ENCODE measurements at regions not wholly inside any gene's neighbourhood (a gene's known extent, or its start where the extent isn't known, plus 50 kb on each side); places are given as distances from the start of the nearest gene placed in this dataset.

- DNase-seq (ENCODE audit: extremely low read depth in 1 of 4, low spot score in 3 of 4) (no peak), ATAC-seq (no peak), FAIRE-seq (no peak)
- intact Hi-C loops (cut with micrococcal nuclease): no loop called here
- in situ Hi-C loops (cut with MboI): no loop called here
- BruUV-seq (replicated peaks): no TSS peak
- H3K4me2 ChIP-seq (ENCODE audit: insufficient read depth, low read length): no peak overlapping the region
- CTCF ChIA-PET (ENCODE audit: low intra/inter-chr PET ratio): no interaction called here
- H3K27me3 ChIP-seq (ENCODE audit: control insufficient read depth in 2 of 2, insufficient read depth in 2 of 2, low read length in 2 of 2): no peaks in the 10 kb centered on the region; a peak in 1 of 5 replicates
- H3K79me2 ChIP-seq (ENCODE audit: control insufficient read depth, insufficient read depth, low read length): no peaks in the 10 kb centered on the region
- no peaks in the 10 kb centered on the region for H3K36me3 ChIP-seq (ENCODE audit: control insufficient read depth, insufficient read depth, low read length)
- no peak overlapping the region for H3K4me3 ChIP-seq
- POLR2A ChIA-PET: no interaction called here
- no peak overlapping the region for H3K9ac ChIP-seq (ENCODE audit: insufficient read depth in 1 of 2, low read depth in 2 of 2, low read length in 2 of 2)
- no peaks in the 10 kb centered on the region for H4K20me1 ChIP-seq (replicated peaks; ENCODE audit: control insufficient read depth, insufficient read depth, low read length)
- no peaks in the 10 kb centered on the region for H3K9me1 ChIP-seq (ENCODE audit: control insufficient read depth, insufficient read depth, low read length)
- no peak overlapping the region for H3K27ac ChIP-seq (ENCODE audit: extremely low read depth, low read depth, low read length)
- H2AFZ ChIP-seq (ENCODE audit: low read depth, low read length): no peak overlapping the region
- no peaks in the 10 kb centered on the region for H3K9me3 ChIP-seq (replicated peaks; ENCODE audit: control insufficient read depth, insufficient read depth, low read depth, low read length)
- H3K4me1 ChIP-seq (replicated peaks in 1 of 2; ENCODE audit: control insufficient read depth in 2 of 2, insufficient read depth in 2 of 2, low read length in 2 of 2): peaks cover 3 to 4% of the 10 kb centered on the region in 2 experiments; a peak in 2 of 5 replicates
- 5% methylated on average over 1 of the region's 1 CpG for WGBS (ENCODE audit: insufficient coverage, low coverage, missing lambda C conversion rate)
- TF ChIP-seq NRF1 (conservative IDR thresholded peaks at IDR 0.05 in 1 of 2, IDR thresholded peaks at IDR 0.05 in 1 of 2): no peak
- TF ChIP-seq EHMT2 (IDR thresholded peaks at IDR 0.05): peak; percentile 63; the same call in 1 of the 2 replicates
- no peak for TF ChIP-seq FOXK2 (conservative IDR thresholded peaks at IDR 0.05 in 1 of 2, IDR thresholded peaks at IDR 0.05 in 1 of 2; ENCODE audit: low read depth in 2 of 2)
- no peak for TF ChIP-seq TEAD1 (CRISPR knock-in tag; IDR thresholded peaks at IDR 0.05)
- no peak for TF ChIP-seq FOXJ3 (CRISPR knock-in tag; IDR thresholded peaks at IDR 0.05)
- TF ChIP-seq KDM5B (IDR thresholded peaks at IDR 0.05; ENCODE audit: insufficient replicate concordance, low read depth, low read length): no peak
- TF ChIP-seq NFYB (IDR thresholded peaks at IDR 0.05; ENCODE audit: extremely low read depth, insufficient read length): no peak
- peak; percentile 55; the same call in 1 of the 2 replicates for TF ChIP-seq MIER1 (IDR thresholded peaks at IDR 0.05; ENCODE audit: low read depth)
- TF ChIP-seq TCF3 (CRISPR knock-in tag; IDR thresholded peaks at IDR 0.05): no peak
- TF ChIP-seq REST (IDR thresholded peaks at IDR 0.05; ENCODE audit: borderline replicate concordance): peak; percentile 91
- no peak for TF ChIP-seq REST (CRISPR knock-in tag; IDR thresholded peaks at IDR 0.05; ENCODE audit: low read depth)
- TF ChIP-seq SETDB1 (IDR thresholded peaks at IDR 0.05; ENCODE audit: low read length): no peak
- no peak for TF ChIP-seq E2F8 (IDR thresholded peaks at IDR 0.05; ENCODE audit: low read depth, partially characterized antibody)
- TF ChIP-seq SUPT5H (IDR thresholded peaks at IDR 0.05): no peak
Observed at GRCh38 chr6:68141190-68141589, 493.9 kb upstream of the ADGRB3 start.

Measured in K562 (cell line).